ENCODE measurements at regions not wholly inside any gene's neighbourhood (a gene's known extent, or its start where the extent isn't known, plus 50 kb on each side); places are given as distances from the start of the nearest gene placed in this dataset.
"Not testable (repeated sequence)": the region's sequence is repeated elsewhere in the genome, so short reads cannot be mapped to it uniquely, and the experiment has no call there.

DNA sequence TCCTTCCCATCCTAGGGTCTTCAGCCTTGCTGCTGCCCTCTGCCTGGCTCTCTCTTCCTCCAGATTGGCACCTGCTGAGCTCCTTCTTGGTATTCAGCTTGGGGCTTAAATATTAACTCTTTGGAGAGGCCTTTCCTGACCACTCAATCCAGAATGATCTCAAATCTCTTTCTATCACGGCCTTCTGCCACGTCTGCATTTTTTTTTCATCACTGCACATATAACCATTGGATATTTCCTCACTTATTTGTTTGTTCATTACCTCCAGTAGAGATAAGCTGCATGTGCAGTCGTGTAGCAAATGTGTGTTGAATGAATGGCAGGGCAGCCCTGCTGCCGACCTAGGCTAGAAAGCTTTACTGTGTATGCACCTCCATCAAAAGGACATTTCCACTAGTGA, 51.6 kb upstream of the MPP7 start:
- no peak for DNase-seq

DNA sequence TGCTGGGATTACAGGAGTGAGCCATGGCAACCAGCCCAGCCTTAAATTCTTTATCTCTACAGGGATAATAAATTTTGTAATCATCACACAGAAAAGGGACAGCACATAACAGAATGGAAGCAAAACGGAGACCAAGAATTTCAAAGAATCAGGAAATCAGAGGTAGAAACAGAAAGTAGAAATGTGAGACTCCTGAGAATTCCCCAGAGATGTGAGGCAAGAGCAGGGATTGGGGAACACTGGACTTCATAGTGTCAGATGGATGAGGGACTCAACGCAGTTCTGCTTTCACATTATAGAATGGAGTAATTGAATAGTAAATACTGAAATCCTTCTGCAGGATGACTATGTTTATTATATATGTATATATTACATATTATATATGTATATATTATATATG, 52.5 kb upstream of the MPP7 start:
- DNase-seq = no peak

DNA sequence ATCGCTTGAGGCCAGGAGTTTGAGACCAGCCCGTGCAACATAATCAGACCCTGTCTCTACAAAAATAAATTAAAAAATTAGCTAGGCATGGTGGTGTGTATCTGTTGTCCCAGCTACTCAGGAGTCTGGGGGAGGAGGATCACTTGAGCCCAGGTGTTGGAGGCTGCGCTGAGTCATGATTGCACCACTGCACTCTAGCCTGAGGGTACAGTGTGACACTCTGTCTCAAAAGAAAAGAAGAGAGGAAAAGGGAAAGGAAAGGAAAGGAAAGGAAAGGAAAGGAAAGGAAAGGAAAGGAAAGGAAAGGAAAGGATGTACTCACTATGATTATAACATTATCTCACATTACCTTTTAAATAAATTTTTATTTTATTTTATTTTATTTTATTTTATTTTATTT, 56.5 kb upstream of the MPP7 start:
- no peak for DNase-seq

DNA sequence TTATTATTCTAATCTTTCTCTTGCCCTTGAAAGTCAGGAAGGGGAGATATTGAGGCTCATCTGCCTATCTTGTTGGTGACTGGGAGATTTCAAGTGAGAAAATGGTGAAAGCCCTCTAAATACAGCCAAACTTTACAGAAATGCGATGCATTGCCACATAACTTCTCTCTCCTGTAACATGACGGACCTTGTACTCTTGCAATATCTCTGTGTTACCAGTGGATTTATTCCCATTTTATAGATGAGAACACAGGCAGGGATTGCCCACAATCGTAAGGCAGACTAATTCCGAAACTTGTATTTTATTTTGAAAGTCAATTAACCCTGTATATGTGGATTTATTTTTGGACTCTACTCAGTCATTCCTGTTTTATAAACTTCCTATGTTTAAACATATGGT, 57.3 kb upstream of the MPP7 start:
- DNase-seq = no peak

DNA sequence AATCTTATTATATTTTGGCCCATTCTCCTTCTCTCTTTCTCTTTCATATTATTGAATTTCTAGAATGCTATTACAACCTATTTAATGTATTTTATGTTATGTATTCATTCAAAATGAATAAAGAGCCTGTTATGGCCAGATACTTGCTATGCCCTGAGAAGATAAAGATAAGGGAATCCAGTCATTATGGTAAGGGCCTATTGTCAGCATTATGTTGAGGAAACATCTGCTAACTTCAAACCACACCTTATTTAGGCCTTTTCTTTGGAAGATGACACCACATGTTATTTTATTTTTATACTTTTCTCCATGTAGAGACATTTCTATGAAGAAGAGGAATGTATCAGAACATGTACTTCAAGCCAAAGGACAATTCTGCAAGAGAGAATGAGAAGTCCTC, 60.5 kb upstream of the MPP7 start:
- no peak for DNase-seq

DNA sequence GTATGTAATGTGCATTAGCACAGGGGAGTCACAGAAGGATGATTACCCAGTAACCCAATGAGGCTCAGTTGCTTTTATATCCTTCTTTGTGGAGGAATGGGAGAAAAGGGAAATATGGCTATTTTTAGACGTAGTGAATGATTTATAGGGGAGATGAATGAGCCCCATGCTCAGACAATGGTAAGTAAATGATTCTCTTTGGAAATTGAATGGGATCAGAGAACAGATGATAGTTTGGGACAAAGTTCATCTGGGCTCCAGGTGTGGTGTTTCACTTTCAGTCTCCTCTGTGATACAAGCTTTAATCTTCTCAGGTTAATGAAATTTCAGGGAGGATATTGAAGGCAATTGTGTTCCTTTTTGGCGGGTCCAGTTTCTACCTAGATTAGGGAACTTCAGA, 63.0 kb upstream of the MPP7 start:
- no peak for DNase-seq

DNA sequence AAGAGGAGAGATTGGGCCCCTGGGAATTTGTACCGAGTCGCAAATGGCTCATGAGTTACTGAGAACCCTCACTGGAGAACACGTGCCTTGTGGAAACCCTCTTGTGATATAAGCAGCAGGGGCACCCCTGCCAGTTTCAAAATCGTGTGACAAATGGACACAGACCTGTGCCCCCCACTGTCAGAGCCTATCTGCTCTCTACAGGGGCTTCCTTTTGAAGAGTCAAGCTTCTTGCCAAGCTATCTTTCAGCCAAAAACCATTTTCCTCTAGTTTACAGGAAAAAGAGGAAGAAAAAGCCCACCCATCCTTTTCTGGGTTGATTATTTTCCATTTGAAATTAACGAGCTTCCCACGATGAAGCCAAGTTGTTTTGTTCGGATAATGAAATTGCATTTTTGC, 64.1 kb upstream of the MPP7 start:
- no peak for DNase-seq

DNA sequence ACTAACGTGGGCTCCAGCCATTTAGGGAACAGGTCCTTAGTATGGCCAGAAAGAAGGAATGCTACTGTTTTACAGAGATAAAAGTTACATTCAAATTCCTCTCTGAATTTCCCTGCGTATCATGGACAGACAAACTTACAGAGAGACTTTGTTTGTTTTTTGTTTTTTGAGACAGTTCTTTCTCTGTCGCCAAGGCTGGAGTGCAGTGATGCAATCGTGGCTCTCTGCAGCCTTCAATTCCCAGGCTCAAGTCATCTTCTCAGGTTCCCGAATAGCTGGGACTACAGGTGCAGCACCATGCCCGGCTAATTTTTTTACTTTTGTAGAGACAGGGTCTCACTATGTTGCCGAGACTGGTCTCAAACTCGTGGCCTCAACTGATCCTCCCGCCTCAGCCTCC, 64.5 kb upstream of the MPP7 start:
- DNase-seq = no peak

DNA sequence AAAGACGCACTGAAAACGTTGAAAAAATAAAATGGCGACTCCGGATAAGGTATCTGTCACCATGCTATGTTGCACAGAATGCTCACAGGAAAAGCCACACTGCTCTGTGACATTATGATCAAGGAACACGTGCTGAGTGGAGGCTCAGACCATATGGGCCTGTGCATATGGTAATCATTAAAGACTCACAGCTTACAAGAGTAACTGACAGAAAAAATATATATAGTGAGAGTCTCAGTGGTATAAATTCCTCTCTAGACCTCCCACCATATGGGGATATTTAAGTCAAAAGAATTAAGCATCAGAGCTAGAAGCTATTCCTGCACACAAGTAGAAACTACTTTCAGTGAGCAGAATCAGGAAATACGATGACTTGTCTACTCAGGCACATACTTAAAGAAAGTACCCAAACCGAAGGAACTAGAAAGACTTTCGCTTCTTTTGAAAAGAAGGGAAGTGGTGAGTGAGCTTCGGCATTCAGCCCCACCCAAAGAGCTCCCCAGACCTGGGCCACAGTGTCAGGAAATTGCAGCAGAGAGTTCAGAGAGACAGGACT, 65.1 kb upstream of the MPP7 start:
- DNase-seq = no peak

DNA sequence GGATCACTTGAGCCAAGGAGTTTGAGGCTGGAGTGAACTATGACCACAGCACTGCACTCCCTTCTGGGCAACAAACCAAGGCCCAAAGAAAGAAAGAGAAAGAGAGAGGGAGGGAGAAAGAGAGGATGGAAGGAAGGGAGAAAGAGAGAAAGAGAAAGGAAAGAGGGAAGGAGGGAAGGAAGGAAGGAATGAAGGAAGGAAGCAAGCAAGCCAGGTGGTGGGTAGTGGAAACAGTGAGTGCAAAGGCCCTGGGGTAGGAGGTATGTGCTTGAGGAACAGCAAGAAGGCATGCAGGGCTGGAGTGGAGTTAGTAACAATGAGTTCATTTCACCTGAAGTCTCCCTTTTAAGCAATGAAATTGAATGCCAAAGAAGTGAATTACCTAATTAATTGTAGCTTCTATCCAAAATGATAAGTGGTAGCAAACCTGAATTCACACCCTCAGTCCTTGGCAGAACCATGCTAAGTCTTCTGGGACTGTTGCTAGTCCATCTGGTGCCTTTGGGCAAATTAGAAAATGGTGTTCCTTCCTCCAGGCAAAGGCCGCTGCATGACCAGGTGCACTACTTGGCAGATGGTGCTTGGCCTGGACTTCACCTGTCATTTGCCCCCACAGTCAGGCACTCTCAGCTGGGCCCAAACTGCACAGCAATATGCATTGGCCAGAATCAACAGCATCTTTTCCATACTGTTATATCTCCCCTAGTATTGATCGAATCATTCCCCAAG, 67.4 kb upstream of the MPP7 start:
- no peak for DNase-seq

DNA sequence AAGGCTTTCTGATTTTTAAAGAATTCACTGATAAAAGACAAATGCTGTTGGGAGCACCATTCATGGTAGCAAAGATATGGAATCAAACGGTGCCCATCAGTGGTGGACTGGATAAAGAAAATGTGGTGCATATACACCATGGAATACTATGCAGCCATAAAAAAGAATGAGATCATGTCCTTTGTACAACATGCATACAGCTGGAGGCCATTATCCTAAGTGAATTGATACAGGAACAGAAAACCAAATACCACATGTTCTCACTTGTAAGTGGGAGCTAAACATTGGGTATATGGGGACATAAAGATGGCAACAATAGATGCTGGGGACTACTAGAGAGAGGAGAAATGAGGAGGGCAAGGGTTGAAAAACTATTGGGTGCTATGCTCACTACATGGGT, 68.8 kb upstream of the MPP7 start:
- DNase-seq = not testable (repeated sequence)

DNA sequence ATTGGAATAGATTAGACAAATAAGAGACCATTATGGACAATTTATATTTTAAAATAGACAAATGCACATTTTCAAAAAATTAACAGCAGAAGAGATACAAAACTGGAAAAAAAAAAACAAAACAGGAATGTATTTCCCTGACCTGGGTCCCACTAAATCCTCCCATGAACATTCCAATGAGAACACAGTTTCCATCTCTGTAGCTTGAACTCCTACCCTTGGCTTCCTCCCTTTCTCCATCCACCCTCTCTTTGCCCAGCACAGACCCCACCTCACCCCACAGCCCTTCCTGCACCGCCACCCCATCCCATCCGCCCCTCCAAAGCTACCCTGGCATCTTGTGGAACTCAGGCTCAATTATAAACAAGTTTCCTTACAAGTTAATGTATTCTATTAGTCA, 71.2 kb upstream of the MPP7 start:
- DNase-seq = no peak

DNA sequence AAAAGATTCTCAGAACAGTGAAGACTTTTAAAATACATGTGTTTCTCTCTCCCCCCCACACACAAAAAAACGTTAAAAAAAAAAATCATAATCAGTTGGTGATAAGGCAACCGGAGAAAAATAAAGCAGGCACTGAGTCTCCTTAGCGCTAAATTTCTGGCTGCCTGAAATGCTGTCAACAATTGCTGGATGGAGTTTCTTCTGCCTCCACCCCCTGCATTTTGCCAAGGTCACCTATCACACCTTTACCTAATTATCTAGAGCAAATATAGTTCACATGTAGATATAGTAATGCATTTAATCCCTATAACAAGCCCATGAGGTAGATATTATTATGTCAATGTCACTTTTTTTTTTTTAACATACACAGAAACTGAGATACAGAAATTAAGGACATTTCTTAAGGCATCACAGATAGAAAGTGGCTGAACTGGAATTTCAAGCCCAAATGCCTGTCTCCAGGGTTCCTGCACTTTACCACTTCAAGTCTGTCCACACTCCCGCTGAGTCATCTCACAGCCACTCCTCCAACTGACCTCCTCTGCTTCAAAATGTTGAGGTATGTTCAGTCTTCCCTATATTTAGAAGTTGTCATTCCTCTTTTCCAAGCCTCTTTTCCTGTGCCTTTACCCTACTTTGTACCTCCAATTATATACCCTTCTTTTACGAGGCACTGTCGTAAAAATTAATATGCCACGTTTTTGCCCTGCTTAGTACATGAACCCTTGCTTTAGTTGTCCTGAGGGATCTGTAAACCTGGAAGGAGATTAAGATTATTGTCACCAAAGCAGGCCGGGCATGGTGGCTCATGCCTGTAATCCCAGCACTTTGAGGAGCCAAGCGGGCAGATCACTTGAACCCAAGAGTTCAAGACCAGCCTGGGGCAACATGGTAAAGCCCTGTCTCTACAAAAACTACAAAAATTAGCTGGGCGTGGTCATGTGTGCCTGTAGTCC, 72.8 kb upstream of the MPP7 start:
- no peak for DNase-seq

DNA sequence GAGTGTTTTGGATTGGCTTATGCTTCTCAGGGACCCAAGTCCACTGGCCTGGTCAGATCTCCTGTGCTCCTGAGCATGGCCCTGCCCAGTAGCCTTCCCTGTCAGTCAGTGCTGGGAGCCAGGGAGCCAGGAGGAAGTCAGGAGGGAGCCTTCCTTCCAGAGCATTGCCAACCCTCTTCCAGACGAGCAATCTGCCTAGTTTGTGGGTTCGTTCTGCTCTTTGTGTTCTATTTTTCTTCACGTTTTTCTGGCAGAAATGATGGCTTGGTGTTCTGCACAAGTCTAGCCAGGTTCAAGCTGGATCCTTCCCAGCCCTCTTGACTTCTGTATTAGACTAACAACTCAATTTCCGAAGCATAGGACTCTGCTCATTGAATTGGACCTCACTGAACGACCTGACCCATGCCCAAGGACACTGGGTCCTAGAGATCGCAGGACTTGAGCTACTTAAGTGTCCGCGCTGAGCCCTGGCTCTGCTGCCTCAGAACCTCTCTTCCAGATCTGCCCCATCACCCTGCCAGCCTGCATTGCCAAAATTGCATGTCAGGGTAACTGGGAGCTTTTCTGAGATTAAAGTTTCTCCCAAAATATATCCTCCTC, 76.2 kb upstream of the MPP7 start:
- no peak for DNase-seq

DNA sequence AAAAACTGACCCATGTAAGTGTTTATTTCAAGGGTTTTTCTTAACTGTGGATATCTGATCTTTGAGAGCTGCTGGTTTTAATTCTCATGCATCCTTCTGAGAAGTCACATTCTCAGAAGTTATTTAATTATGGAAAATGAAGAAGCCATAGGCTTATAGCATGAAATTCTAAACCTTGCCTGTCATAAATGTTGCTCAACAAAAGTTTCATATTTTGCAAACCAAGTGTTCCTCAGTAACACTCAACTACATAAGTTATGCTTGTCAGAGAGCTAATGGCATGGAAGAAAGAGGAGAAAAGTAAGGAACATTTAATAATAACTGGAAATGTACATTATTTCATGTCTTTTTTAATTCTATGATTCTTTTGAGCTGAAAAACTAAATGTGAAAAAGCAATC, 78.6 kb upstream of the MPP7 start:
- no peak for DNase-seq

DNA sequence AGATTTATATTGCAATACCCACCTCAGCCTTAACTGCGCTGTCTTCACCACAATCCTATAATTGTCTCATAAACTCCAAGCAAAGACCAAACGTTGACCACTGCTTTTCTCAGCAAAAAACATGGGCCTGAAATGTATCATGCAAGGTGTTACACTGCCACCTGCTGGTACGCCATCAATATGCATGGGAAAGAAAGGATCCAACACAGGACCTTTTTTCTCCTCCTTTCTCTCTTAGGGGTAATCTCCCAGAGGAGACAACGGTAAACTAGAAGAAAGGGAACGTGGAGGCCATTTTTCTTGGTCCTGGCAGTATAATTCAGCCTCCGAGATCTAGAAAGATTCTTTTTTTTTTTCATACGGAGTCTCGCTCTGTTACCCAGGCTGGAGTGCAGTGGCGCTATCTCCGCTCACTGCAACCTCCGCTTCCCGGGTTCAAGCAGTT, 79.1 kb upstream of the MPP7 start:
- peak; percentile 33 for DNase-seq

DNA sequence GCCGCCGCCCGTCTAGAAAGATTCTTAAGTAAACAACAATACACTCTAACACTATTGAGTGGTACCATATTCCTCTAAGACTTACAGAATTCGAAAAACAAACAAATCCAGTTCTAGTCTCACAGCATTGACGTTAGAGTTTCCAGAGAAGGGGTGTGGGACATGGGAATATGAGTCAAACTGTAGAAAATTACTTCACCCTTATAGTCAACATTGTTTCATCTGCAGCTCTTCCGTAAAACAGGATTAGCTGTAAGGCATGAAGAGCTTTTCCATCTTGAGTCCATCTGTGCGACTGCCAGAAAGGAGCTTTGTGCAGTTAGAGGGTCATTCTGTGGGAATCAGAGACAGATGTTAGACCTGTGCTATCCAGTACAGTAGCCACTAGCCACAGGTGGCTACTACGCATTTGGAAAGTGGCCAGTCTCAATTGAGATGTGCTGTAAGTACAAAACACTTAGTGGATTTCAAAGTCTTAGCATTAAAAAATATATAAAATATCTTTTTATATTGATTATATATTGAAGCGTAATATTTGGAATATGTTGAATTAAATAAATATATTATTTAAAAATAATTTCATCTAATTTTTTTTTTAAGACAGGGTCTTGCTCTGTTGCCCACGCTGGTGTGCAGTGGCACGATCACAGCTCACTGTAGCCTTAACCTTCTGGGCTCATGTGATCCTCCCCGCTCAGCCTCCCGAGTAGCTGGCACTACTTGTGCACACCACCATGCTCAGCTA, 79.8 kb upstream of the MPP7 start:
- no peak for DNase-seq

DNA sequence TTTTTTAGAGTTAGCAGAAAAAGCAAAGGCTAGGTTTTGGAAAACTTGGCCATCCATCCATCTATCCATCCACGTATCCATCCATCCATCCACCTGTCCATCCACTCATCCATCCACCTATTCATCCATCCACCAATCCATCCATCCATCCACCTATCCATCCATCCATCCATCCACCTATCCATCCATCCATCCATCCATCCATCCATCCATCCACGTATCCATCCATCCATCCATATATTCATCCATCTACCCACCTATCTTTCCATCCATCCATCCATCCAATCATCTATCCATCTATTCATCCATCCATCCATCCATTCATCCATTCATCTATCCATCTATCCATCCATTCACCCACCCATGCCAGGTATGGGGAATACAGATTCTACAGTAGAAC, 81.7 kb upstream of the MPP7 start:
- DNase-seq = no peak

DNA sequence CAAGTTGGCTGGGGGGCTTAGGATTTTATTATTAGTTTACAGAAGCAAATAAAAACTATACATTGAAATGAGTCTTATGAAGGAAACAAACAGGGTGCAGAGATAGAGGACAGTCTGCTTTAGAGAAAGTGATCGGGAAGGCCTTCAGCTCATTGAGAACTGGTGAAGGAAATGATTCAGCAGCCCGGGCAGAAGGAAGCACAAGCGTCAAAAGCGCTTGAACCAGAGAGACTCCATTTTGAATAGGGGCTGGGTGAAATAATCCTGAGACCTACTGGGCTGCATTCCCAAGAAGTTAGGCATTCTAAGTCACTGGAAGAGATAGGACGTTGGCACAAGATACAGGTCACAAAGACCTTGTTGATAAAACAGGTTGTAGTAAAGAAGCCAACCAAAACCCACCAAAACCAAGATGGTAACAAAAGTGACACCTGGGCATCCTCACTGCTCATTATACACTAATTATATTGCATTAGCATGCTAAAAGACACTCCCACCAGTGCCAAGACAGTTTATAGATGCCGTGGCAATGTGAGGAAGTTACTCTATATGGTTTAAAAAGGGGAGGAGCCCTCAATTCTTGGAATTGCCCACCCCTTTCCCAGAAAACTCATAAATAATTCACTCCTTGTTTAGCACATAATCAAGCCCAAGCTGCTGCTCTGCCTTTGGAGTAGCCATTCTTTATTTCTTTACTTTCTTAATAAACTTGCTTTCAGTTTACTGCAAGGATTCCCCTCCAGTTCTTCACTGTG, 83.1 kb upstream of the MPP7 start:
- DNase-seq = no peak

DNA sequence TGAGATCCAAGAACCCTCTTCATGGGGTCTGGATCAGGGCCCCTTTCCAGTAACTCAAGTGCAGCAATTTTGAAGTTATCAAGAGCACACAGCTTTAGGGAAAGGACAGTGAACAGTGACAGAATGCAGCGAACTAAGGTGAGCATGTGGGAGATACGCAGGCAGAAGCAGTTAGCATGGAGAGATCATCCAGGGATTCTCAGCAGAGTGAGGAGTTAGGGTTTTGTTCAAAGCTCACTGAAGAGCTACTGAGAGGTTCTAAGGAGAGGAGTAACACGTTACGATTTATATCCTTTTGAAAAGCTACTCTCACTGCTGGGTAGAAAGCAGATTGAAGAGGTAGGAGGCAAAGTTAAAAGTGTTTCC, 83.6 kb upstream of the MPP7 start:
- DNase-seq = no peak

DNA sequence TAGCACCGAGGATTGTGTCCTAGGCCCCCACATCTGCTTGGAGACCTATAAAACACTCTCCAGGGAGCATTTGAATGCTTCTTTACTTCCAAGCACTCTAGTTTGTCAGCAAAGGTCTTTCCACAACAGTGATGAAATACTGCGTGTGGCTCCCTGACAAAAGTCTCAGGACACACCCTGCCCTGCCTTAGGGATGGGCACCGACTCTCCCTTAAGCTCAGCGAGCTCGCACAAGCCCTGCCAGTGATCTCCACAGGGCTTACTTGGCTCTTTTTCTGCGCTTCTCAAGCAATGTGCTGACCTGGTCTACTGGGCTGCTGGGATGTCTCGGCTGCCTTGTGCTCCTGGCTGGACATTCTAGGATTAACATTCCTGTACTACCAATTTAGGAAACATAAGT, 84.3 kb upstream of the MPP7 start:
- DNase-seq = no peak

DNA sequence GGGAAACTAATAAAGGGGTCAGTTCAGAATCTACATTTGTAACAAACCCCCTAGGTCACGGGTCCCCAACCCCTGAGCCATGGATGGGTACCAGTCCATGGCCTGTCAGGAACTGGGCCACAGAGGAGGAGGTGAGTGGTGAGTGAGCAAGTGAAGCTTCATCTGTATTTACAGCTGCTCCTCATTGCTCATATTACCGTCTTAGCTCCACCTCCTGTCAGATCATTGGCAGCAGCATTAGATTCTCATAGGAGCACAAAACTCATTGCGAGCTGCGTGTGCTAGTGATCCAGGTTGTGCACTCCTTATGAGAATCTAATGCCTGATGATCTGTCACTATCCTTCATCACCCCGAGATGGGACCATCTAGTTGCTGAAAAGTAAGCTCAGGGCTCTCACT, 88.4 kb upstream of the MPP7 start:
- no peak for DNase-seq

Data from DMS 273 treated with DMSO at 0.1 percent for 48 hours (cell line).